Smooth muscle cell (in vitro differentiated cells): ENCODE measurements at regions not wholly inside any gene's neighbourhood (a gene's known extent, or its start where the extent isn't known, plus 50 kb on each side); places are given as distances from the start of the nearest gene placed in this dataset.

ENCODE experiments used
- DNase-seq: peaks from one replicate; lab custom pipeline; 2025; ENCODE audit not compliant: unreplicated experiment; lab: John Stamatoyannopoulos, UW
- H2AFZ ChIP-seq: fragments of 200-600 bp; sonication (generic); 2 replicates; pipeline ENCODE4 v1.6.0; 2016; ENCODE audit warnings: antibody characterized with exemption, low read depth, mild to moderate bottlenecking
- H3F3A ChIP-seq: fragments of 200-600 bp; sonication (generic); 2 replicates; pipeline ENCODE4 v1.6.0; 2017; ENCODE audit warnings: antibody characterized with exemption, low read depth
- H3K27ac ChIP-seq: fragments of 200-600 bp; sonication (generic); 2 replicates; pipeline ENCODE4 v1.5.1; 2016; ENCODE audit warnings: low read depth, mild to moderate bottlenecking
- H3K27me3 ChIP-seq: fragments of 200-600 bp; sonication (generic); 2 replicates; pipeline ENCODE4 v1.6.1; 2016; ENCODE audit warnings: low read depth, mild to moderate bottlenecking
- H3K36me3 ChIP-seq: fragments of 200-600 bp; sonication (generic); 2 replicates; pipeline ENCODE4 v1.5.1; 2016; ENCODE audit warnings: low read depth
- H3K4me1 ChIP-seq: fragments of 200-600 bp; sonication (generic); 2 replicates; pipeline ENCODE4 v1.5.1; 2016; ENCODE audit warnings: low read depth
- H3K4me2 ChIP-seq: fragments of 200-600 bp; sonication (generic); 2 replicates; pipeline ENCODE4 v1.6.0; 2016; ENCODE audit warnings: mild to moderate bottlenecking
- H3K4me3 ChIP-seq: fragments of 200-600 bp; sonication (generic); 2 replicates; pipeline ENCODE4 v1.5.1; 2016; ENCODE audit warnings: mild to moderate bottlenecking
- H3K79me2 ChIP-seq: fragments of 200-600 bp; sonication (generic); 2 replicates; pipeline ENCODE4 v1.6.0; 2016; ENCODE audit warnings: low read depth, mild to moderate bottlenecking
- H3K9ac ChIP-seq: fragments of 200-600 bp; sonication (generic); 2 replicates; pipeline ENCODE4 v1.6.0; 2016; ENCODE audit warnings: low read depth
- H3K9me3 ChIP-seq: fragments of 200-600 bp; sonication (generic); replicated peaks from 2 replicates; pipeline ENCODE4 v1.5.1; 2016; ENCODE audit warnings: low read depth
- H4K20me1 ChIP-seq: fragments of 200-600 bp; sonication (generic); 2 replicates; pipeline ENCODE4 v1.6.0; 2016; ENCODE audit warnings: low read depth
- CTCF ChIP-seq: fragments of 200-600 bp; sonication (generic); IDR thresholded peaks from 2 replicates; pipeline ENCODE4 v1.5.1; 2017; ENCODE audit warnings: borderline replicate concordance, mild to moderate bottlenecking, antibody characterized with exemption; ENCODE audit not compliant: insufficient read depth, poor library complexity, severe bottlenecking
- WGBS: methylation state at CpG from one replicate; pipeline ENCODE4 v1.1.7; 2016; ENCODE audit warnings: low lambda C conversion rate; 5-methylcytosine and 5-hydroxymethylcytosine counted together

- H3K4me3 ChIP-seq = no peak overlapping the region
- H3F3A ChIP-seq = peaks cover 3% of the 10 kb centered on the region
- H4K20me1 ChIP-seq = no peaks in the 10 kb centered on the region
- H3K36me3 ChIP-seq = no peaks in the 10 kb centered on the region
- no peak overlapping the region for H3K27ac ChIP-seq
- H3K9ac ChIP-seq = no peak overlapping the region
- no peak for DNase-seq
- H3K4me2 ChIP-seq = no peak overlapping the region
- no peaks in the 10 kb centered on the region for H3K9me3 ChIP-seq
- no peak overlapping the region for H2AFZ ChIP-seq
- no peak for TF ChIP-seq CTCF
- H3K4me1 ChIP-seq = peaks cover 43% of the 10 kb centered on the region
- H3K79me2 ChIP-seq = no peaks in the 10 kb centered on the region
- H3K27me3 ChIP-seq = peaks cover 3% of the 10 kb centered on the region
Observed at GRCh38 chr9:95776176-95776575, 99.3 kb upstream of the ERCC6L2 start.

DNA sequence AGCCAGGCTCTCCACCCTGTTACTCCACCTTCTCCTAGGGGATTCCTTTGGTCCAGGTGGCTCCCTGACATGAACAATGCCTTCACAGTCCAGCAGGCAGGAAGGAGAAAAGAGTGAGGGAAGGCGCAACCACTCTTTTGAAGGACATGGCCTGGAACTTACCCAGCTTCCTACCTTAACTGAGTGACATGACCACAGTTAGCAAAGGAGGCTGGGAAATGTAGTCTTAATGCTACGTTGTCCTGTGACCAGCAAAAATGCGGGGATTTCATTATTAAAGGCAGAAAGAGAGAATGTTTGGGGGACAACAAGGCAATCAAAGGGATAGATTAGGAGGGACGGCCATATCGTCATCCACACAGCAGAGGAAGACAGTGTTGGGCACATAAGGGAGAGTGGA lies 100.3 kb upstream of the ERCC6L2 start:
- no peak for DNase-seq
- Histone ChIP-seq H3K27me3 (peaks cover 3% of the 10 kb centered on the region), H4K20me1 (no peaks in the 10 kb centered on the region), H3F3A (peaks cover 12% of the 10 kb centered on the region), H3K4me1 (peaks cover 44% of the 10 kb centered on the region), H3K36me3 (no peaks in the 10 kb centered on the region), H3K9me3 (no peaks in the 10 kb centered on the region), H2AFZ (no peak overlapping the region), H3K79me2 (no peaks in the 10 kb centered on the region), H3K4me3 (no peak overlapping the region), H3K4me2 (no peak overlapping the region), H3K27ac (no peak overlapping the region), H3K9ac (no peak overlapping the region)
- WGBS = 96% methylated on average over 5 of the region's 5 CpGs
- TF ChIP-seq CTCF = no peak

DNA sequence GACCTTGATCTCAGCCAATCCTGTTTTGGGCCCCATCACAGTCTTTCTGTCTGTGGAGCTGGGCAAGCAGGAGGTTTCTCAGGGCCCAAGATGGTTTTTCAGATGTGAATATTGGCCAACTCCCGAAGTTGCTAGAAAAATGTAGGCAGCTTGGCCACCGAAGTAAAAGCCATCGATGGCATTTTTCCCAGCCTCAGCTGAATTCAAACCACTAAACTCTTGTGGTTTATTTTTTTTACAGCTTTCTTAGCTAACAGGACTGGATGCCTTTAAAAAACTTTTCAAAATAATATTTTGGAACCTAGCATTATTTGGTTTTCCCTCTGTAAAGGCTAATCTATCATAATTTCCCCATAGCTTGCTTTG lies 102.5 kb upstream of the ERCC6L2 start:
- no peak overlapping the region for H3K4me3 ChIP-seq
- no peak overlapping the region for H3K9ac ChIP-seq
- H3K27me3 ChIP-seq = peaks cover 3% of the 10 kb centered on the region
- WGBS = 41% methylated on average over 3 of the region's 3 CpGs
- DNase-seq = no peak
- peak overlapping the region; percentile 72 for H3K4me2 ChIP-seq
- no peaks in the 10 kb centered on the region for H3K36me3 ChIP-seq
- no peaks in the 10 kb centered on the region for H3K9me3 ChIP-seq
- no peak for TF ChIP-seq CTCF
- no peak overlapping the region for H2AFZ ChIP-seq
- peaks cover 28% of the 10 kb centered on the region for H3K4me1 ChIP-seq
- no peak overlapping the region for H3K27ac ChIP-seq
- H3F3A ChIP-seq = peaks cover 12% of the 10 kb centered on the region
- H3K79me2 ChIP-seq = no peaks in the 10 kb centered on the region
- no peaks in the 10 kb centered on the region for H4K20me1 ChIP-seq

- WGBS = 30% methylated on average over 29 of the region's 29 CpGs
- no peaks in the 10 kb centered on the region for H4K20me1 ChIP-seq
- DNase-seq = peak; percentile 35
- H3K4me2 ChIP-seq = peak overlapping the region; percentile 72
- TF ChIP-seq CTCF = no peak
- H3K9me3 ChIP-seq = no peaks in the 10 kb centered on the region
- H2AFZ ChIP-seq = no peak overlapping the region
- H3K27me3 ChIP-seq = peaks cover 3% of the 10 kb centered on the region
- peaks cover 12% of the 10 kb centered on the region for H3F3A ChIP-seq
- no peaks in the 10 kb centered on the region for H3K79me2 ChIP-seq
- H3K27ac ChIP-seq = no peak overlapping the region
- H3K9ac ChIP-seq = no peak overlapping the region
- peaks cover 28% of the 10 kb centered on the region for H3K4me1 ChIP-seq
- no peaks in the 10 kb centered on the region for H3K36me3 ChIP-seq
- peak overlapping the region; percentile 18 for H3K4me3 ChIP-seq
Observed at GRCh38 chr9:95772320-95773052, 103.0 kb upstream of the ERCC6L2 start.
